PC-9 (cell line): ENCODE measurements at regions not wholly inside any gene's neighbourhood (a gene's known extent, or its start where the extent isn't known, plus 50 kb on each side); places are given as distances from the start of the nearest gene placed in this dataset.

Source experiments
- BruUV-seq: library from RNA; stranded (reverse); fragments of 400-500 nt; replicated peaks from 2 replicates; lab custom pipeline; 2021; lab: Mats Ljungman, UMichigan
- CTCF ChIA-PET: fragments of 300-600 bp; sonication (Branson Sonifier 250); formaldehyde crosslinking; loops from one replicate; lab custom pipeline; 2022; ENCODE audit warnings: antibody characterized with exemption; lab: Charles Lee
- POLR2A ChIA-PET: fragments of 300-600 bp; sonication (Branson Sonifier 250); formaldehyde crosslinking; loops from one replicate; lab custom pipeline; 2022; ENCODE audit warnings: antibody characterized with exemption; ENCODE audit not compliant: unreplicated experiment; lab: Charles Lee
- DNase-seq, 2 experiments: peaks; one replicate each; pipeline versions ENCODE4 v3.0.0 to v3.0.0-alpha.2; 2015 to 2022; ENCODE audit warnings: mixed read lengths in 1 of 2
- H2AFZ ChIP-seq: fragments of 200-600 bp; sonication (generic); 2 replicates; pipeline ENCODE4 v1.8.1; 2017; ENCODE audit warnings: antibody characterized with exemption
- H3F3A ChIP-seq: fragments of 200-600 bp; sonication (generic); 2 replicates; pipeline ENCODE4 v1.8.1; 2017; ENCODE audit warnings: antibody characterized with exemption, mild to moderate bottlenecking, low read depth; ENCODE audit not compliant: insufficient read depth
- H3K27ac ChIP-seq: fragments of 200-600 bp; sonication (generic); 2 replicates; pipeline ENCODE4 v1.6.1; 2016; ENCODE audit warnings: mixed run types
- H3K27me3 ChIP-seq: fragments of 200-600 bp; sonication (generic); 2 replicates; pipeline ENCODE4 v1.6.1; 2016; ENCODE audit warnings: low read depth, mixed run types; ENCODE audit not compliant: insufficient read depth
- H3K36me3 ChIP-seq: fragments of 200-600 bp; sonication (generic); 2 replicates; pipeline ENCODE4 v1.6.1; 2016; ENCODE audit warnings: low read depth, mixed run types
- H3K4me1 ChIP-seq: fragments of 200-600 bp; sonication (generic); replicated peaks from 2 replicates; pipeline ENCODE4 v1.6.1; 2016; ENCODE audit warnings: mixed run types; ENCODE audit not compliant: insufficient read depth
- H3K4me2 ChIP-seq: fragments of 200-600 bp; sonication (generic); 2 replicates; pipeline ENCODE4 v1.6.1; 2017; ENCODE audit warnings: mixed run types
- H3K4me3 ChIP-seq: fragments of 200-600 bp; sonication (generic); 2 replicates; pipeline ENCODE4 v1.6.1; 2016; ENCODE audit warnings: mixed run types
- H3K79me2 ChIP-seq: fragments of 200-600 bp; sonication (generic); 2 replicates; pipeline ENCODE4 v1.6.1; 2017; ENCODE audit warnings: low read depth, mixed run types
- H3K9me2 ChIP-seq: fragments of 200-600 bp; sonication (generic); 2 replicates; pipeline ENCODE4 v1.8.1; 2017; ENCODE audit warnings: mild to moderate bottlenecking; ENCODE audit not compliant: insufficient read depth
- H3K9me3 ChIP-seq: fragments of 200-600 bp; sonication (generic); 2 replicates; pipeline ENCODE4 v1.8.1; 2016; ENCODE audit warnings: low read depth; ENCODE audit not compliant: insufficient read depth
- H4K20me1 ChIP-seq: fragments of 200-600 bp; sonication (generic); 2 replicates; pipeline ENCODE4 v1.8.1; 2017; ENCODE audit not compliant: insufficient read depth
- CTCF ChIP-seq: fragments of 200-600 bp; sonication (generic); conservative IDR thresholded peaks from 2 replicates; pipeline ENCODE4 v1.6.1; 2017; ENCODE audit warnings: mixed run types, antibody characterized with exemption, mild to moderate bottlenecking, moderate library complexity
- EZH2 ChIP-seq: fragments of 200-600 bp; sonication (generic); IDR thresholded peaks from 2 replicates; pipeline ENCODE4 v1.8.0; 2017; ENCODE audit warnings: antibody characterized with exemption, low read depth
- intact Hi-C: fragments of 100-400 bp; cut with micrococcal nuclease; formaldehyde crosslinking; loops from one replicate; pipeline ENCODE4 v1.10.0; 2022; ENCODE audit not compliant: unreplicated experiment

- intact Hi-C loops, result no loop called here
- CTCF ChIA-PET, result no interaction called here
These were observed 451.7 kb downstream of the TSHZ3 start for GRCh38 chr19:30897553-30897952.

GRCh38 chr19:30897034-30897433 lies 452.2 kb downstream of the TSHZ3 start:
- Histone ChIP-seq H3K9me2 (no peaks in the 10 kb centered on the region), H3K4me1 (no peaks in the 10 kb centered on the region), H2AFZ (no peak overlapping the region), H3K4me3 (no peak overlapping the region), H3K27me3 (peaks cover 15% of the 10 kb centered on the region; the same call in 1 of the 2 replicates), H4K20me1 (no peaks in the 10 kb centered on the region), H3K4me2 (no peak overlapping the region), H3F3A (no peaks in the 10 kb centered on the region), H3K36me3 (no peaks in the 10 kb centered on the region), H3K27ac (no peak overlapping the region), H3K9me3 (no peaks in the 10 kb centered on the region), H3K79me2 (no peaks in the 10 kb centered on the region)
- POLR2A ChIA-PET, result no interaction called here
- CTCF ChIA-PET, result no interaction called here
- no TSS peak for BruUV-seq
- intact Hi-C loops, result no loop called here
- DNase-seq, result no peak
- TF ChIP-seq CTCF, result no peak

More at GRCh38 chr19:30897553-30897952, 451.7 kb downstream of the TSHZ3 start:
- H3K9me3 ChIP-seq, result no peaks in the 10 kb centered on the region
- TF ChIP-seq CTCF (no peak), EZH2 (no peak)
- H3K4me2 ChIP-seq, result no peak overlapping the region
- H3K27me3 ChIP-seq, result peaks cover 15% of the 10 kb centered on the region; the same call in 1 of the 2 replicates
- H3F3A ChIP-seq, result no peaks in the 10 kb centered on the region
- BruUV-seq, result no TSS peak
- no peak overlapping the region for H2AFZ ChIP-seq
- H3K36me3 ChIP-seq, result no peaks in the 10 kb centered on the region
- H3K79me2 ChIP-seq, result no peaks in the 10 kb centered on the region
- no peak overlapping the region for H3K27ac ChIP-seq
- POLR2A ChIA-PET, result no interaction called here
- H3K4me1 ChIP-seq, result no peaks in the 10 kb centered on the region
- no peaks in the 10 kb centered on the region for H4K20me1 ChIP-seq
- H3K9me2 ChIP-seq, result no peaks in the 10 kb centered on the region
- DNase-seq, result no peak
- no peak overlapping the region for H3K4me3 ChIP-seq

- no peak for DNase-seq
- no TSS peak for BruUV-seq
- TF ChIP-seq CTCF, result no peak
- TF ChIP-seq EZH2, result no peak
- Histone ChIP-seq H3F3A (no peaks in the 10 kb centered on the region), H3K27me3 (peaks cover 15% of the 10 kb centered on the region; the same call in 1 of the 2 replicates), H3K27ac (no peak overlapping the region), H3K9me3 (no peaks in the 10 kb centered on the region), H3K79me2 (no peaks in the 10 kb centered on the region), H3K9me2 (no peaks in the 10 kb centered on the region), H3K4me1 (no peaks in the 10 kb centered on the region), H4K20me1 (no peaks in the 10 kb centered on the region), H3K4me3 (no peak overlapping the region), H2AFZ (no peak overlapping the region), H3K4me2 (no peak overlapping the region), H3K36me3 (no peaks in the 10 kb centered on the region)
- intact Hi-C loops, result no loop called here
- POLR2A ChIA-PET, result no interaction called here
- CTCF ChIA-PET, result no interaction called here
These were observed 452.7 kb downstream of the TSHZ3 start for GRCh38 chr19:30896554-30896953.
